ENCODE measurements at regions not wholly inside any gene's neighbourhood (a gene's known extent, or its start where the extent isn't known, plus 50 kb on each side); places are given as distances from the start of the nearest gene placed in this dataset.

DNA sequence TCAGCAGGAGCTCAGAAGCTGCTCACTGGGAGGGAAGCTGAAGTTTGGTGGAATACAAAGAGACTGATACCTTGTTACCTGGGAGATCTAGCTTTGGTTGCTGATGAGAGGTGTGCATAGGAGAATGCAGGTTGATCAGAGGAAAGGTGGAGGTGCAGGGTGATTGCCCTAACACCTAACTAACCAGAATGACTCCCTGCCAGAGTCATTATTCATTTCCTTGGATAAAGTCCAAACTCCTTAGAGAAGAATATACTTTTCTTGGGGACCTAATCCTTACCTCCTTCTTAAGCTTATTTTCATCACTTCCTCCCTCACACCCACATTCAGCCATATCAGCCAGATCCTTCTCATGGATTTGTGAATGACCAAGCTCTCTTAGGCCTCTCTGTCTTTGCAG, 814.2 kb upstream of the TENM4 start:
- no peak for DNase-seq (ENCODE audit: low read depth)

GRCh38 chr11:80241766-80242165, 800.9 kb upstream of the TENM4 start:
- no peak for DNase-seq (ENCODE audit: low read depth)

DNA sequence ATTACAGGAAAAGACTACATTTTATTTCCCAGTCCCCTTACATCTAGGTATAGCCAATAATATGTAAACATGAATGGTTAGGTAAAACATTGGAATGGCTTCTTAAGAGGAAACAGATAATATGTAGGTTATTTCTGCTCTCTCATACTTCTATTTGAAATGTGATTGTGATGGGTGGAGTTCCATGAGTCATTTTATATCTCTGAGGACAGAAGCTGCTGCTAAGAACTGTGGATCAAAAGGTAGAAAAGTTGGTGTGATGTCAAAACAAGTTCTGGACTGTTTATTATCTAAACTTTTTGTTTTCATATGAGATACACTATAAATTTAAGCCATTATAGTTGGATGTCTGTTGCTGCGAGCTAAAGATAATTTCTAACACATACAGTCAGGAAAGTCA, 799.4 kb upstream of the TENM4 start:
- DNase-seq (ENCODE audit: low read depth) = no peak

DNA sequence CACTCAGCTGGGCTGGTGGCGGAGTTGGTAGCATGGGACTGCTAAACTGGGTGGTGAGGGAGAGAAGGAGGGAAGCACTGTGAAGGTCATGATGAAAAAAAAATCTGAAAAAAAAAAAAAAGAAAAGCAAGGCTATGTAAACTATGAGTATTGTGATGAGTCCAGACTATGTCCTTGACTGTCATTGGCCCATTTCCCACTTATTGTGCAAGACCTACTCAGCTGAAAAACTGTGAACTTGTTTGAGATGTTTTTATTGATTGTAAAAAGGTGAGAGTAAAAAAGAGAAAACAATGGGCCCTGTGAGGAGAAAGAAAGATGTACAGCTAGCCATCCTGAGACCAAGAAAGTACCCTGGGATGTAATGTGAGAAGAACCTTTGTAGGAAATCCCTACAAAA, 798.4 kb upstream of the TENM4 start:
- no peak for DNase-seq (ENCODE audit: low read depth)

DNA sequence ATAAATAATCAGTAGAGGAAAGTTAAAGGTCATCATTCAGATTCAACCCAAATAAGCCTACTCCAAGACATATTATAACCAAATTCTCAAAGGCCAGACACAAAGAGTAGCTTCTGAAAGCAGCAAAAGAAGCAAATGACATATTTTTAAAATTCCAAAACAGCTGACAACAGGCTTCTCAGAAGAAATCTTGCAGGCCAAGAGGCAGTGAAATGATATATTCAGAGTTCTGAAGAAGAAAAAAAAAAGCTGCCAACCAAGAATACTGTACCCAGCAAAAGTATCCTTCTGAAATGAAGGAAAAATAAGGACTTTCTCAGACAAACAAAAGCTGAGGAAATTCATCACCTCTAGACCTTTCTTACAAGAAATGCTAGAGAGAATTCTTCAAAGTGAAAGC, 787.1 kb upstream of the TENM4 start:
- no peak for DNase-seq (ENCODE audit: low read depth)

DNA sequence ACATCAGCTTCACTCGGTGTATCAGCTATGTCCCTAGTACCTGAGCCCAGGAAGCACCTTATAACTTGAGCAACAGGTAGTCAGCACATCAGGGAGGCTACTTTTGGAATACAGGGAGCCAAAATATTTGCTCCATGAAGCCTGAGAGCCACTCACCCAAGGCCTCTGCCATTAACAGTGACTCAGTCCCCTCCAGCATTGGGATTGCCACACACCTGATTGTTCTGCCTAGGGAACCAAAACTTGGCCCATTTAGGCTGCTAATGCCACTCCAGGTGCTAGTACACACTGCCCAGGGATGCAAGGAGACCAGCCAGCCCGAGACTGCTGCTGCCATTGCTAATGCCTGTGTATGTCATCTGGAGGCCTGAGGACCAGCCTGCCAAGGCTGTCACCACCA, 773.6 kb upstream of the TENM4 start:
- no peak for DNase-seq (ENCODE audit: low read depth)

DNA sequence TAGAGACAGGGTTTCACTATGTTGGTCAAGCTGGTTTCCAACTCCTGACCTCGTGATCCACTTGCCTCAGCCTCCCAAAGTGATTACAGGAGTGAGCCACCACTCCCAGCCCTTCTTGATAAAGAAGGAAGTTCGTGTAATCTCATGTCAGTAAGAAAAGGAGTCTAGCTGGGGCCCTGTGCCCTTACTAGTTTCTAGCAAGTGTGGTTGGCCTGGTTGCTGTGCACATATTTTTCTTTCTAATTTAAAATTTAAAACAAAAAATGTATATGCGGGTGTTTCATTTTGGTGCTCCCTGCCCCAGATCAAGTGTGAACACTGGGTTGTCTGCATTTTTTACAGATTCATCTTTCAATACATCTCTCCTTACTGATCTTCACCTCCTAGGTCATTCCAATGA, 770.8 kb upstream of the TENM4 start:
- DNase-seq (ENCODE audit: low read depth) = no peak

DNA sequence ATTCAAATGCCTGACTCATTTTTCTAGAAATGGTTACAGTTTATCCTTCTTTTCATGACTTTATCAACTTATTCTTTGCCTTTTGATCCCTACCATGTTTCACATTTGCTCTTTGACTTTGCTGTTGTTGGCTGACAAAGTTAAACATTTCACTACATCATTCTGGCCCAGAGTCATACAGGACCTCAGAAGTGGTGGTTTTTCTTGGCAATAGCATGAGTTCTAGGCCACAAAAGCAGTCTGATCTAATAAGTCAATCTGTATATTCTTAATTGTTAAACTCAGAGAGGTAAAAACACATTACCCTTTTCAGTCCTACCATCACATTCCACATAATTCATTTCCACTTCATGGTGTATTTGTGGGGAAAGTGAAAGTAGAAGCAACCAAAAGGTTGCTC, 763.2 kb upstream of the TENM4 start:
- DNase-seq (ENCODE audit: low read depth) = no peak

- DNase-seq (ENCODE audit: low read depth) = no peak
Measured at GRCh38 chr11:80196932-80197554, 756.2 kb upstream of the TENM4 start.

DNA sequence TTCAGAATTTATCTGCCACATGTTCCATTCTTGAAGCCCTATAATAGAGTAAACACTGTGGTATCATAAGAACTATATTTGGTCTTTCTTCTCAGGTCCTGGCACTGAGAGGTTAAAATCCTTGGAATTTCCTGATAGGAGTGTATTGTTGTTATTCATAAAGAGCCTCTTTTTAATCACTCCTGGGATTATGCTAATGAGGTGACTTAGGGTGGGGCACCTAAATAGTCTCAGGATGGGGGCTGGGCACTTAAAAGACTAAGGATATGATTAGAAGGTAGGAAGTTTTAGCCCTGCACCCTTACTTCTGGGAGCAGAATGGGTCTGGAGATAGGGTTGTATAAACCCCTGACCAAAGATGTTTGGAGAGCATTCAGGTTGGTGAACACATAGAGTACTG, 755.2 kb upstream of the TENM4 start:
- no peak for DNase-seq (ENCODE audit: low read depth)

GRCh38 chr11:80194625-80195024, 753.8 kb upstream of the TENM4 start:
- DNase-seq (ENCODE audit: low read depth) = no peak

GRCh38 chr11:80194016-80194415, 753.2 kb upstream of the TENM4 start:
- no peak for DNase-seq (ENCODE audit: low read depth)

DNA sequence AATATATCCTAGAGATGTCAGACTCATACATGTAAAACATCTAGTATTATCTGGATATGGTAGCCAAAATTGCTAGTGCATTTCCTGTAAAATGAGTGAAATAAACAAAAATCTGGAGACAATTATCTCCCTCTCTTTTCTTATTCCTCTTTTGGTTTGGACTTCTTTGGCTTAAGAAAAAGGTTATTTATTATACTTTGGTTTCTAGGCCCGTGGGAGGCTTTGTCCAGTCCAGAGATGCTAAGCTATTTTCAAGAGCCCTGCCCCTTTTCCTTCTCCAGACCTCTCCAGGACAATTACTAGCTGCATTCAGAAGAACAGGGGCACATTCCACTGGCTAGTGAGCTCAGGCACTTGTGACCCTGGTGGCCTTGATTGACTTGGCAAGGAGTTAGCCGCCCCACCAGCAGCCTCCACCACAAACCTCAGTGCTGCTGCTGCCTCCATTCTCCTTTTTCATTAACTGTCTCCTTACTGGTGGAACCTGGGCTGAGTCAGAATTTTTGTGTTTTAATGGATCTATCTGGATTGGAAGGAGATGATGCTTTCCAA, 747.3 kb upstream of the TENM4 start:
- no peak for DNase-seq (ENCODE audit: low read depth)

DNA sequence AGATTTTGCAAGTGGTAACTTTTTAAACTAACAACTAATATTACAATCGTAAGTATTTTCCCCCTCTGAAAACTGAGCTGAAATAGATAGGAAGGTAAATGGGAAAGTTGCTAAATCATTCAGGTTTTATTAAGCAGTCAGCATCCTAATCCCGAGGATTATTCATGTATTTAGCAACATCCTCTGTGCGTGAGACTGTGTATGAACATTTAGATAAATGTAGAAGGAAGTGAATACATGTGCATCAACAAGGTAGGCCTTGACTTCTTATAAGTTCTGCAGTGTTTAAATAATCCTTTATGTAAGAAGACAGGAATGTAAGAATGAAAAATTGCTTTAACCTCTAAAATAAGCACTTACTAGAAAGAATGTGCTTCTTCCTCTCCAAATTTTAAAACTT, 745.9 kb upstream of the TENM4 start:
- no peak for DNase-seq (ENCODE audit: low read depth)

- no peak for DNase-seq (ENCODE audit: low read depth)
Measured at GRCh38 chr11:80182901-80183300, 742.1 kb upstream of the TENM4 start.

DNA sequence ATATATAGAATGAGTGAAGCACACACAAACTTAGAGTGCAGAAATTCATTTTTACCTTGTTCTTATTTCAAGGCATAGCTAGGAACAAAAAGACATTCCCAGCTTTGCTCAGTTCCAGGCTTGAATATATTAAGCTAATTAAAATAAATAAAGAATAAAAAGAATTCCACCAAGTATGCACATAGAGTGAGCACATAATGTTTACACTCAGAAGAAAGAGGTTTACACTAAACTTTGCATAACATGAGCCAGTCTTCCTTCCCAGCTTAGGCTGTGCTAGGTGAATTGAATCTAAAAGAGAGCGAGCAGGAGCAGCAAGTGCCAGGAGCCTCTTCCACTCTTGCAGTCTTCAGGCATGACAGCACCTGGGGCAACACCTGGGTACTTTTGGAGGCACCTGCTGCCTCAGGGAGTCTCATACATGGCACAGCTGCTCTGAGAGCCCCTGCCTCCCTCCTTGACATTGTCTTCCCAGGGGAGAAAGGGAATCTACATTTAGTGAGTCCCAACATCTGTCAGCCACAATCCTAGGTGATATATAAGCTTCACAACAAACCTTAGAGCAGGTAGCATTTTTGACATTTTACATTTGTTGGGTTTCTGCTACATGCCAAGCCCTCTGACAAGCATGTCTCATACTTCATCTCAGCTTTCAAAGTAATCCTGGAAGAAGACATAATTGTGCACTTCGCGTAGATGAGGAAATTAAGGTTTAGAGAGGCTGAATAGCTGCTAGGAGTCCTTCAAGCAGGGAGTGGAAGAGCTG, 732.7 kb upstream of the TENM4 start:
- no peak for DNase-seq (ENCODE audit: low read depth)

DNA sequence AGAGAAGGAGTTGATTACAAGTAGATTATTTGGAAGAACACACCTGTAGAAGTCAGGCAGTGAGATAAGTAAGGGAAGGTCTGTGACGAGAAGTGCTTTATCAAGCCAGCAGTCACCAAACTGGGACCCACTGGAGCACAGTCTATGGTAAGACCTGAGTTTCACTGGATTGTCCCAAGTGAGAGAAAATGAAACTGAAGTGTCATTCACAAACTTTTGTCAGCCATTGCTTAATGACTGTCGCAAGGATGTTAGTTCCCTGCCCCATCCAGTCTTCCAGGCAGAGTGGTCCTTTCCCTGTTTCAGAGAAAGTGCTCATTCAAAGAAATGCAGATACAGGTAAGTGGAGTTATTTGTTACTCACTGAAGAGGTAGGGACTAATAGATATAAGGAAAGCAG, 728.0 kb upstream of the TENM4 start:
- no peak for DNase-seq (ENCODE audit: low read depth)

- no peak for DNase-seq (ENCODE audit: low read depth)
Measured at GRCh38 chr11:80167766-80168165, 726.9 kb upstream of the TENM4 start.

DNA sequence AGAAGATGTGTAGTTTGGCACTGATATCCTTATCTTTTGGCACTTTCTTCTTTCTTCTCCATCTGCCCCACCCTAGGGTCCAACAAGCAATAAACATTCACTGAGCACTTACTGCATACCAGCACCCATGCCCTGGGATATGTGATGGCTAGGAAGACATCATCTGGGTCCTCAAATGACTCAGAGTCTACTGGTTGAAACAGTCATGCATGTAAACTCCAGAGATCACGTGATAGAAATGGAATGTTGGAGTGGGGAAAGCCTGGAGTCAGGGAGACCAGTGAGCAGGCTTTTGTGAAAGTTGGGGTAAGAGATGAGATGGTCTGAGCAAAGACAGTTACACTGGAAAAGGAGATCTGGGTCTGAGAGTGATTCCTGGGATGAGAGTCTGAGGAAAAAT, 724.9 kb upstream of the TENM4 start:
- DNase-seq (ENCODE audit: low read depth) = no peak

GRCh38 chr11:80163441-80163840, 722.6 kb upstream of the TENM4 start:
- DNase-seq (ENCODE audit: low read depth) = no peak

DNA sequence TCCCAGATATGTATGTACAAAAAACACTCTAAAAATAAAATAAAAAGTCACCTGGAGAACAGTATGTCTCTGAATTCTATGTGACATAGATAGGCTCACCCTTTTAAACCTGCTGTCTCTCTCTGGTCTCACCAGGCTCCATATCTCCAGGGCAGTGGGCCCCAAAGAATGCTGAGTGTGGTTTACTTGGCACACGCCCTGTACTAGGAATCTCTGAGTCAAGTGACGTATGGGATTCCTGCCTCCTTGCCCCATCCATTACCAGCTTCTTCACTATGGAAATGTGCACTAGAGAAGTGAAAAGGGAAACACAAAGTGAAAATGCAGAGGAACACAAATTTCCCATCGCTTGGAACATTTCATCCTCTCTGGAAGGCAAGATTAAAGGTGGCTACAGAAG, 722.2 kb upstream of the TENM4 start:
- DNase-seq (ENCODE audit: low read depth) = no peak

DNA sequence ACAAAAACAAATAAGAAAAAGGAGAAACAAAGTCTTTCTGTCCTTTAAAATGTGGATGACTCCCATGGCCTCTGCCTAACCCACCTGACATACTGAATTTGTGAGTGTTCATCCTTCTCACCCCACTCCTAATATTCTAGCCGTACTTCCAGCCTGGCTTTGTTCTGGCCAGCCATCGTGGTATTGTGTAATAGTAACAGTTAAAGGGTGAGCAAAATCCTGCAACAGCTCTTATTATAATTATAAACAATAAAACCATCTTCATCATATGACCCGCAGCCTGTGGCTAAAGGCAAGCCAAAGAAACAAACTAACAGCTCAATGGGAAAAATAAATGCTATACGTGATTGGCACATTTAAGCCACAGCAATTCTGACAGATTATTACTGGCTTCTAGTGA, 721.6 kb upstream of the TENM4 start:
- DNase-seq (ENCODE audit: low read depth) = no peak

DNA sequence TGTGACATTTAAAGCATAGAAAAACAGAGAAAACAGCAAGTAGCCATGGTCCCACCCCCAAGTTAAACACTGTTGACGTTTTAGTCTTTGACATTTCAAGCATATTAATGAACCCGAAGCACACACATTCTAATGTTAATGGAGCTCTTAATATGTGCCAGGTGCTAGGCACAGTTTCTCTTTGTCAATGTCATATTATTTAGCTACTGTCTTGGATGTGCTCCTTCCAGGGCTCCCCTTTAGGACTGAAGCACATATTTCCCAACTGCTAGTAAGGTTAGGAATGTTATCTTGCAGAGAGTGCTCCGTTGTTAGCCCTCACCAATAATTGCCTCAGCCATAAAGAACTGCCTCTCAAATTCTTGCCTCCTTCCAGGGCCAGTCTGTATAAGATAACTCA, 716.6 kb upstream of the TENM4 start:
- no peak for DNase-seq (ENCODE audit: low read depth)

GRCh38 chr11:80156062-80156461, 715.2 kb upstream of the TENM4 start:
- DNase-seq (ENCODE audit: low read depth) = no peak
